Calu3 (cell line): ENCODE measurements at regions not wholly inside any gene's neighbourhood (a gene's known extent, or its start where the extent isn't known, plus 50 kb on each side); places are given as distances from the start of the nearest gene placed in this dataset.

Experiments used
- BruUV-seq: library from RNA; stranded (reverse); fragments of 400-500 nt; replicated peaks from 2 replicates; lab custom pipeline; 2021; lab: Mats Ljungman, UMichigan
- CTCF ChIA-PET: fragments of 300-600 bp; sonication (Branson Sonifier 250); formaldehyde crosslinking; loops from one replicate; lab custom pipeline; 2022; ENCODE audit warnings: antibody characterized with exemption; lab: Charles Lee
- DNase-seq: peaks from one replicate; pipeline ENCODE4 v3.0.0; 2022
- H3K27ac Mint-ChIP-seq: one replicate; pipeline ENCODE4 v1.8.0; 2022; ENCODE audit warnings: mixed read lengths; ENCODE audit not compliant: unreplicated experiment
- H3K27me3 Mint-ChIP-seq: one replicate; pipeline ENCODE4 v1.8.0; 2022; ENCODE audit warnings: mixed read lengths; ENCODE audit not compliant: unreplicated experiment
- H3K36me3 Mint-ChIP-seq: one replicate; pipeline ENCODE4 v1.8.0; 2022; ENCODE audit warnings: mild to moderate bottlenecking, moderate library complexity, mixed read lengths; ENCODE audit not compliant: insufficient read depth, unreplicated experiment
- H3K4me1 Mint-ChIP-seq: one replicate; pipeline ENCODE4 v1.8.0; 2022; ENCODE audit warnings: mild to moderate bottlenecking, low read depth, mixed read lengths; ENCODE audit not compliant: unreplicated experiment
- H3K4me3 Mint-ChIP-seq: one replicate; pipeline ENCODE4 v1.8.0; 2022; ENCODE audit warnings: mild to moderate bottlenecking, low read depth, moderate library complexity, mixed read lengths; ENCODE audit not compliant: unreplicated experiment
- H3K9me3 Mint-ChIP-seq: one replicate; pipeline ENCODE4 v1.8.0; 2022; ENCODE audit warnings: low read depth, mixed read lengths; ENCODE audit not compliant: unreplicated experiment
- CTCF ChIP-seq: fragments of 200-600 bp; IDR thresholded peaks from one replicate; pipeline ENCODE4 v1.8.0; 2022; ENCODE audit warnings: antibody characterized with exemption; ENCODE audit not compliant: unreplicated experiment
- intact Hi-C: fragments of 100-400 bp; cut with micrococcal nuclease; formaldehyde crosslinking; loops from one replicate; pipeline ENCODE4 v1.10.0; 2022; ENCODE audit not compliant: unreplicated experiment

GRCh38 chr4:186018784-186019183, 50.2 kb upstream of the TLR3 start:
- H3K27me3 Mint-ChIP-seq: no peaks in the 10 kb centered on the region
- no peak overlapping the region for H3K27ac Mint-ChIP-seq
- H3K4me3 Mint-ChIP-seq: no peak overlapping the region
- H3K9me3 Mint-ChIP-seq: peaks cover 5% of the 10 kb centered on the region
- no TSS peak for BruUV-seq
- no peak for DNase-seq
- no peaks in the 10 kb centered on the region for H3K4me1 Mint-ChIP-seq
- CTCF ChIA-PET: interaction anchor here (0.6 kb wide), 1 partner anchor 19 kb away, joined by 6 read pairs; no protein-coding TSS in a partner anchor
- no peak for TF ChIP-seq CTCF
- intact Hi-C loops: no loop called here
- H3K36me3 Mint-ChIP-seq: no peaks in the 10 kb centered on the region
